ENCODE measurements at regions not wholly inside any gene's neighbourhood (a gene's known extent, or its start where the extent isn't known, plus 50 kb on each side); places are given as distances from the start of the nearest gene placed in this dataset.

- TF ChIP-seq CTCF (IDR thresholded peaks at IDR 0.05; ENCODE audit: insufficient read depth, low read length) (no peak), POLR2AphosphoS5 (IDR thresholded peaks at IDR 0.05; ENCODE audit: low read depth) (no peak), SPI1 (IDR thresholded peaks at IDR 0.05; ENCODE audit: borderline replicate concordance, low read depth) (no peak), REST (IDR thresholded peaks at IDR 0.05; ENCODE audit: insufficient replicate concordance, low read depth) (no peak), GABPA (IDR thresholded peaks at IDR 0.05; ENCODE audit: low read depth) (no peak)
These were observed 231.7 kb upstream of the B3GALT2 start for GRCh38 chr1:193417945-193418744.

All from HL-60 (cell line).